Activated CD8-positive, alpha-beta T cell treated with anti-CD3 and anti-CD28 coated beads for 36 hours (primary cell): ENCODE measurements at regions not wholly inside any gene's neighbourhood (a gene's known extent, or its start where the extent isn't known, plus 50 kb on each side); places are given as distances from the start of the nearest gene placed in this dataset.
"Not testable (repeated sequence)": the region's sequence is repeated elsewhere in the genome, so short reads cannot be mapped to it uniquely, and the experiment has no call there.

Source experiments
- ATAC-seq: fragments of 200-7000 bp; cut with Tn5 transposase; one replicate; pipeline ENCODE4 v1.10.0; 2021; ENCODE audit warnings: mild to moderate bottlenecking, moderate library complexity
- CTCF ChIA-PET: fragments of 350-600 bp; sonication (Branson Sonifier 250); formaldehyde crosslinking; loops from one replicate; lab custom pipeline; 2021; ENCODE audit warnings: antibody characterized with exemption; lab: Charles Lee
- POLR2A ChIA-PET: fragments of 350-600 bp; sonication (Branson Sonifier 250); formaldehyde crosslinking; loops from one replicate; lab custom pipeline; 2021; ENCODE audit warnings: antibody characterized with exemption; lab: Charles Lee
- DNase-seq: peaks from one replicate; pipeline ENCODE4 v3.0.0-alpha.2; 2020
- H3K27ac Mint-ChIP-seq: one replicate; pipeline ENCODE4 v1.8.0; 2021; ENCODE audit warnings: mild to moderate bottlenecking, mixed read lengths
- H3K27me3 Mint-ChIP-seq: one replicate; pipeline ENCODE4 v1.8.0; 2021; ENCODE audit warnings: mixed read lengths
- H3K36me3 Mint-ChIP-seq: one replicate; pipeline ENCODE4 v1.8.0; 2021; ENCODE audit warnings: low read depth, mixed read lengths
- H3K4me1 Mint-ChIP-seq: one replicate; pipeline ENCODE4 v1.8.0; 2021; ENCODE audit warnings: low read depth, mixed read lengths
- H3K4me3 Mint-ChIP-seq: one replicate; pipeline ENCODE4 v1.8.0; 2021; ENCODE audit warnings: mild to moderate bottlenecking, moderate library complexity, mixed read lengths
- H3K9me3 Mint-ChIP-seq: one replicate; pipeline ENCODE4 v1.8.0; 2021; ENCODE audit warnings: mixed read lengths
- CTCF ChIP-seq: fragments of 200-600 bp; IDR thresholded peaks from one replicate; pipeline ENCODE4 v1.8.0; 2022; ENCODE audit warnings: antibody characterized with exemption, mild to moderate bottlenecking
- intact Hi-C: fragments of 100-400 bp; cut with micrococcal nuclease; formaldehyde crosslinking; loops from one replicate; pipeline ENCODE4 v1.10.0; 2022

GRCh38 chr2:193187816-193188215 is 993.1 kb upstream of the TMEFF2 start:
- Mint-ChIP-seq H3K27me3 (no peaks in the 10 kb centered on the region), H3K4me3 (no peak overlapping the region), H3K27ac (no peak overlapping the region), H3K36me3 (no peaks in the 10 kb centered on the region), H3K9me3 (no peaks in the 10 kb centered on the region), H3K4me1 (peaks cover 8% of the 10 kb centered on the region)
- CTCF ChIA-PET, result no interaction called here
- DNase-seq, result no peak
- no peak for ATAC-seq
- POLR2A ChIA-PET, result no interaction called here
- no peak for TF ChIP-seq CTCF
- intact Hi-C loops, result no loop called here

- H3K36me3 Mint-ChIP-seq, H3K27me3 Mint-ChIP-seq, H3K27ac Mint-ChIP-seq, H3K9me3 Mint-ChIP-seq, ATAC-seq, H3K4me1 Mint-ChIP-seq, intact Hi-C loops, CTCF ChIA-PET, DNase-seq, POLR2A ChIA-PET: not testable (repeated sequence)
- H3K4me3 Mint-ChIP-seq, result peak overlapping the region; percentile 21
These were observed 976.2 kb upstream of the TMEFF2 start for GRCh38 chr2:193170981-193171380.

- Mint-ChIP-seq H3K27ac (no peak overlapping the region), H3K4me3 (no peak overlapping the region), H3K9me3 (no peaks in the 10 kb centered on the region), H3K4me1 (no peaks in the 10 kb centered on the region), H3K36me3 (no peaks in the 10 kb centered on the region), H3K27me3 (no peaks in the 10 kb centered on the region)
- intact Hi-C loops, result no loop called here
- POLR2A ChIA-PET, result interaction anchor here (0.6 kb wide), 1 partner anchor 290 kb away, joined by 3 read pairs; no protein-coding TSS in a partner anchor
- CTCF ChIA-PET, result no interaction called here
- ATAC-seq (no peak), DNase-seq (no peak)
- no peak for TF ChIP-seq CTCF
These were observed 961.7 kb upstream of the TMEFF2 start for GRCh38 chr2:193156480-193156879.

- intact Hi-C loops, result no loop called here
- POLR2A ChIA-PET, result no interaction called here
These were observed 959.3 kb upstream of the TMEFF2 start for GRCh38 chr2:193154076-193154475.

GRCh38 chr2:193153576-193153975 is 958.8 kb upstream of the TMEFF2 start:
- DNase-seq (no peak), ATAC-seq (no peak)
- Mint-ChIP-seq H3K4me1 (no peaks in the 10 kb centered on the region), H3K27me3 (no peaks in the 10 kb centered on the region), H3K4me3 (no peak overlapping the region), H3K9me3 (no peaks in the 10 kb centered on the region), H3K36me3 (no peaks in the 10 kb centered on the region), H3K27ac (no peak overlapping the region)
- intact Hi-C loops, result no loop called here
- CTCF ChIA-PET, result no interaction called here
- no peak for TF ChIP-seq CTCF
- POLR2A ChIA-PET, result no interaction called here

More at GRCh38 chr2:193154076-193154475, 959.3 kb upstream of the TMEFF2 start:
- Mint-ChIP-seq H3K27me3 (no peaks in the 10 kb centered on the region), H3K27ac (no peak overlapping the region), H3K9me3 (no peaks in the 10 kb centered on the region), H3K4me3 (no peak overlapping the region), H3K4me1 (no peaks in the 10 kb centered on the region), H3K36me3 (no peaks in the 10 kb centered on the region)
- CTCF ChIA-PET, result no interaction called here
- no peak for ATAC-seq
- no peak for DNase-seq
- TF ChIP-seq CTCF, result no peak

GRCh38 chr2:193142467-193142866 is 947.7 kb upstream of the TMEFF2 start:
- DNase-seq, H3K36me3 Mint-ChIP-seq, ATAC-seq, H3K27ac Mint-ChIP-seq, CTCF ChIA-PET, intact Hi-C loops, H3K9me3 Mint-ChIP-seq, H3K4me1 Mint-ChIP-seq, POLR2A ChIA-PET, H3K4me3 Mint-ChIP-seq, H3K27me3 Mint-ChIP-seq: not testable (repeated sequence)
